Stimulated activated CD4-positive, alpha-beta T cell treated with anti-CD3 and anti-CD28 coated beads, Interleukin-15, amount 100 ng/mL, for 24 hours (primary cell): ENCODE measurements at regions not wholly inside any gene's neighbourhood (a gene's known extent, or its start where the extent isn't known, plus 50 kb on each side); places are given as distances from the start of the nearest gene placed in this dataset.
"Not testable (repeated sequence)": the region's sequence is repeated elsewhere in the genome, so short reads cannot be mapped to it uniquely, and the experiment has no call there.

Experiments used
- DNase-seq: peaks from one replicate; pipeline ENCODE4 v3.0.0-alpha.2; 2020

GRCh38 chr17:31746884-31747495 lies 112.1 kb downstream of the COPRS start:
- DNase-seq, result no peak

GRCh38 chr17:31745964-31746600 lies 113.0 kb downstream of the COPRS start:
- no peak for DNase-seq

GRCh38 chr17:31744511-31744951 lies 114.5 kb downstream of the COPRS start:
- DNase-seq, result no peak

- no peak for DNase-seq
Observed at GRCh38 chr17:31743797-31744196, 115.2 kb downstream of the COPRS start.

- DNase-seq, result no peak
Observed at GRCh38 chr17:31741371-31741770, 117.7 kb downstream of the COPRS start.

- DNase-seq, result no peak
Observed at GRCh38 chr17:31740611-31741082, 118.4 kb downstream of the COPRS start.

DNA sequence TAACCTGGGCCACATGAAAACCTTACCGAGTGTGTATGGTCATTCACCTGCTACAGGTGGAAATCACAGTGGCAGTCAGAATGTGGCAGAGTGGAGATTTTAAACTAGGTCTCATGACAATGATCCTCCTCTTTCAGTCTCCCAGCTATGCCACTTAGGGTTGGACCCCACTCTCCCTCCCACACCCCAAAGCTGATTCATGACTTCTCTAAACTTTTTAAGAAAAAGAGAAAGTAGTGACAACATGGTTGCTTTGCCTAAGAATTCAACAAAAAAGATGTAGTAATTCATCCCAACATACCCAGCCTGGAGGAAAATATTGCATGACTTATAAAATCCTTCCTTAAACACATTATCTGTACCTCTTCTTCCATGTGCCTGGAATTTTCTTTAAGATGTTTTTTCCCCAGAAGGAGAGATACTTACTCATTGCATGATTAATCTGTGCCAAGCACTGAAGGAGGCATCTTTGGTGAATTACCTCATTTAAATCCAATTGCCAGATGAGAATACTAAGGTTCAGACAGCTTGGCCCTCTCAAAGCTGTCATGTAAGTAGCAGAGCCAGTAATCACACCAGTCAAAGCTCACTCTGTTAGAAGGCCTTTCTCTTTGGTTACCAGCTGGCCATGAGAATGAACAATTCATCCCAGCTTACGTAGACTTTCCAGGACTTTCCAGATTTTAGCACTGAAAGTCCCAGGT lies 119.9 kb downstream of the COPRS start:
- no peak for DNase-seq

DNA sequence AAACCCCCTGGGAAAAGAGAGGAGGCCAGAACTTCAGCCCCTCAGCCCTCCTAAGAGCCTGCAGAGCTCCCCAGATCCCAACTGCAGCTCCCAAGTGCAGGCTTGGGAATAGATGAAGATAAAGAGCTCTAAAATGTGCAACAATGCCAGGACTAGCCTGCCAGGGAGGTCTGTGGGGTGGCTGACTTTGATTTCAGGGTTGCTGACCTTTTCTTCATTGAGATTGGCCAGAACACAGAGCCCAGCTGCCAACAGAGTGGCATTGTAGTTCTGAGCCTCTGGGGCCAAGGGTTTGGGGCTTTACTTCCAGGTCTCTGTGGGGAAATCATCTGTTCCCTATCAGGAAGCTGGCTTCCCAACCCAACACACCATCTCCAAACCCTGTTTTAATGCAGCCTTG lies 120.6 kb downstream of the COPRS start:
- no peak for DNase-seq

DNA sequence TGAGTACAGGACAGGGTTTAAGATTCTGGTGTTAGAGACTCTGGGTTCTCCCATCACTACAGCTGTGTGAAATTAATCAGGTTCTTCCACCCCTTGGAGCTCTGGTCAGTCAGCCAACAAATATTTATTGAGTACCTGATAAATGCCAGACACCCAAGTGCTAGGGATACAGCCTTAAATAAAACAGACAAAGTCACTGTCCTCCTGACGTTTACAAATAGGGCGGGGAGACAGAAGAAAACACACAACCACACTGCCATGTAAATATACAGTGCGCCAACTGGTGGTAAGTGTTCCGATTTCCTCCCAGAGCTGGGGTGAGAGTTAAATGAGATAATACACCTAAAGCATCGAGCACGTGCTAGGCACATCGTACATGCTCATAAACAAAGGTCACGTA lies 121.0 kb downstream of the COPRS start:
- DNase-seq, result no peak

- no peak for DNase-seq
Observed at GRCh38 chr17:31736855-31737625, 122.0 kb downstream of the COPRS start.

DNA sequence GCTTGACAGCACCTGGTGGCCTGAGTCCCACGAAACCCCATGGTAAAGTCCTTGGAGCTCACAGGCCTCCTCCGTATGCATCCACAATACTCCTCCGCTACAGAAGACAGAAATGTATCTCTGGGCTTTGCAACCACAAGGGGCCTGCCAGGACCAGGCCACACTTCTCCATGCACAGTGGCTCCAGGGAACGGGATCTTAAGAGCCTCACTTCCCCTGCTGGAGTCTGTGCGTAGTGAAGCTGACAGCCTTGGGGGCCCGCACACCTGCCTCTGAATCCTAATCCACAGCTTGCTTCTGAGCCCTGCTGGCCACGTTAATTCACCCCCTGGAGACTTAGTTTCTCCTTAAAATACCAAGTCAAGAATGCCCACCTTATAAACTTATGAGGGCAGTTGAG lies 125.7 kb downstream of the COPRS start:
- no peak for DNase-seq

GRCh38 chr17:31731585-31732154 lies 127.4 kb downstream of the COPRS start:
- not testable (repeated sequence) for DNase-seq

DNA sequence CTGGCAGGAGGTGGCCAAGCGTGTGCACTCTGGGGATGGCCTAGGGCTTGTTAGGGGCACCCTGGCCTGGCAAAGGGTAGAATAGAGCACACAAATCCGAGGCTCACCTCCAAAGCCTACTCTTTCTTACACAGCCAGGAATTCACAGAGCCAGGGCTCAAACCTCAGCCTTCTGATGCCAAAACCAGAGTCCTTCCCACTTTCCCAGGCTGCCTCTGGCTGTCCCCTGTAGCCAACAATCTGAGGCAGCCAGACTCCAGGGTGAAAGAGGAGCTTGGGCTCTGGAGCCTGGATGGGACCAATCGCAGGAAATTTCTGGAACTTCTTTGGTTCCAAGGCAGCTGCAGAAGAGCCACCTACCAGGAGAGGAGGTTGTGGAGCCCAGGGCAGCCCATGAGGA lies 127.9 kb downstream of the COPRS start:
- no peak for DNase-seq

- DNase-seq, result no peak
Observed at GRCh38 chr17:31726980-31727427, 132.0 kb downstream of the COPRS start.

DNA sequence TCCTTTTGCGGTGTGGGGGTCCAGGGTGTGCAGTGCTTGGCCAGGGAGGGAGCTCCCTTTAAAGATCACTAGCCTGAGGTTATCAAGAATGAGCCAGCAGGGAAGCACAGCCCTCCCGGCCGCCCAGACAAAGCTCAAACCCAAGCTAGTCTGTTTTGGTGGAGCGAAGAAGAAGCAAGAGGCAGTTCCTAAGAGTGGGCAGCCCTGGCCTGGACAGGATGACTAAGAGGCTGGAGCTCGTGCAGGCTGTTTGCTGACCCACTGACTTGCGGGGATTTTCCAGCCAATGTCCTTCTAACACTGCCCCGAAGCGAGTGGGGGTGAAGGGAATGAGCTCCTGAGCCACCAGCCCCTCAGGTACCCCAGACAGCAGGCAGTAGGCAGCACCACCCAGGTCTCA lies 134.4 kb downstream of the COPRS start:
- no peak for DNase-seq

- DNase-seq, result no peak
Observed at GRCh38 chr17:31724026-31724425, 135.0 kb downstream of the COPRS start.

GRCh38 chr17:31722251-31723056 lies 136.6 kb downstream of the COPRS start:
- no peak for DNase-seq

GRCh38 chr17:31721291-31722025 lies 137.6 kb downstream of the COPRS start:
- DNase-seq, result no peak

- not testable (repeated sequence) for DNase-seq
Observed at GRCh38 chr17:31717251-31717650, 141.8 kb downstream of the COPRS start.

DNA sequence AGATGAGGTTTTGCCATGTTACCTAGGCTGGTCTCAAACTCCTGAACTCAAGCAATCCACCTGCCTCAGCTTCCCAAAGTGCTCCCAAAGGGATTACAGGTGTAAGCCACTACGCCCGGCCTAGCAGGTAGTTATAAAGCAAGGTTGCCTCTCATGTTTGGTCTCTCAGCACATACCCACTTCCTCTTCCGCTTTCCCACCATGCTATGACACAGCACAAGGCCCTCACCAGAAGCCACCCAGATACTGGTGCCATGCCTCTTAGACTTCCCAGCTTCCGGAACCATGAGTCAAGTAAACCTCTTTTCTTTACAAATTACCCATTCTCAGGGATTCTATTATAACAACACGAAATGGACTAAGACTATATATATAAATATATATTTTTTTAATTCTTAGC lies 143.6 kb downstream of the COPRS start:
- DNase-seq, result no peak

DNA sequence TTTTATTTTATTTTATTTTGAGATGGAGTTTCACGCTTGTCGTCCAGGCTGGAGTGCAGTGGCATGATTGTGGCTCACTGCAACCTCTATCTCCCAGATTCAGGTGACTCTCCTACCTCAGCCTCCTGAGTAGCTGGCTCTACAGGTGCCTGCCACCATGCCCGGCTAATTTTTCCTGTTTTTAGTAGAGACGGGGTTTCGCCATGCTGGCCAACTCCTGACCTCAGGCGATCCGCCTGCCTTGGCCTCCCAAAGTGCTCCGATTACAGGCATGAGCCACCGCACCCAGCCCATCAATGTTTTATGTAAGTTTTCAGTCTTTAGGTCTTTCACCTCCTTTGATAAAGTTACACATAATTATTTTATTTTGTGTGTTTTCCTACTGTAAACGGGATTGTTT lies 154.6 kb downstream of the COPRS start:
- no peak for DNase-seq
